ENCODE measurements at regions not wholly inside any gene's neighbourhood (a gene's known extent, or its start where the extent isn't known, plus 50 kb on each side); places are given as distances from the start of the nearest gene placed in this dataset.

GRCh38 chr4:177860171-177860570, 417.9 kb upstream of the AGA start:
- no peak for TF ChIP-seq CTCF (IDR thresholded peaks at IDR 0.05)
- no peak for TF ChIP-seq POLR2A (IDR thresholded peaks at IDR 0.05)
- DNase-seq (no peak), ATAC-seq (no peak)

GRCh38 chr4:177861551-177862094, 419.4 kb upstream of the AGA start:
- Histone ChIP-seq H3K9me3 (no peaks in the 10 kb centered on the region), H3K4me3 (no peak overlapping the region), H3K27me3 (no peaks in the 10 kb centered on the region), H3K36me3 (no peaks in the 10 kb centered on the region), H3K4me1 (peaks cover 0 to 6% (median 0%) of the 10 kb centered on the region in 12 donors), H3K27ac (no peak overlapping the region)
- no peak for TF ChIP-seq POLR2A (IDR thresholded peaks at IDR 0.05)
- TF ChIP-seq CTCF (IDR thresholded peaks at IDR 0.05), result no peak
- intact Hi-C loops (cut with DNase I), result no loop called here
- no peak for ATAC-seq
- no peak for DNase-seq
- 93 to 99% (median 94%) methylated on average over 9 to 18 of the region's 18 CpGs for WGBS, 4 donors

More at GRCh38 chr4:177860171-177860570, 417.9 kb upstream of the AGA start:
- H3K36me3 ChIP-seq, result no peaks in the 10 kb centered on the region
- peaks cover 0 to 6% (median 0%) of the 10 kb centered on the region in 12 donors for H3K4me1 ChIP-seq
- no peaks in the 10 kb centered on the region for H3K27me3 ChIP-seq
- no peak overlapping the region for H3K27ac ChIP-seq
- no peaks in the 10 kb centered on the region for H3K9me3 ChIP-seq
- intact Hi-C loops (cut with DNase I), result no loop called here
- no peak overlapping the region for H3K4me3 ChIP-seq

GRCh38 chr4:177862541-177863176, 420.4 kb upstream of the AGA start:
- Histone ChIP-seq H3K9me3 (no peaks in the 10 kb centered on the region), H3K27me3 (no peaks in the 10 kb centered on the region), H3K36me3 (no peaks in the 10 kb centered on the region), H3K4me3 (no peak overlapping the region), H3K4me1 (peaks cover 0 to 6% (median 0%) of the 10 kb centered on the region in 12 donors), H3K27ac (no peak overlapping the region)
- TF ChIP-seq CTCF (IDR thresholded peaks at IDR 0.05) (no peak), POLR2A (IDR thresholded peaks at IDR 0.05) (no peak)
- WGBS, 4 donors, result 78 to 82% (median 78%) methylated on average over 15 to 19 of the region's 19 CpGs
- DNase-seq, result peak in 3 of 5 donors; percentile 19 to 38 (median 20)
- intact Hi-C loops (cut with DNase I), result no loop called here
- peak; percentile 37 to 73 (median 70) for ATAC-seq

GRCh38 chr4:177879851-177880250, 437.6 kb upstream of the AGA start:
- Histone ChIP-seq H3K27me3 (no peaks in the 10 kb centered on the region), H3K27ac (no peak overlapping the region), H3K9me3 (peaks cover 0 to 6% (median 0%) of the 10 kb centered on the region in 12 donors), H3K4me3 (no peak overlapping the region), H3K4me1 (no peaks in the 10 kb centered on the region), H3K36me3 (no peaks in the 10 kb centered on the region)
- ATAC-seq (no peak), DNase-seq (no peak)
- intact Hi-C loops (cut with DNase I), result no loop called here
- TF ChIP-seq CTCF (IDR thresholded peaks at IDR 0.05), result no peak
- no peak for TF ChIP-seq POLR2A (IDR thresholded peaks at IDR 0.05)
- 52 to 61% (median 59%) methylated on average over 3 of the region's 3 CpGs for WGBS, 4 donors

Data from heart left ventricle (tissue), 16 donors.